ENCODE measurements at regions not wholly inside any gene's neighbourhood (a gene's known extent, or its start where the extent isn't known, plus 50 kb on each side); places are given as distances from the start of the nearest gene placed in this dataset.

DNA sequence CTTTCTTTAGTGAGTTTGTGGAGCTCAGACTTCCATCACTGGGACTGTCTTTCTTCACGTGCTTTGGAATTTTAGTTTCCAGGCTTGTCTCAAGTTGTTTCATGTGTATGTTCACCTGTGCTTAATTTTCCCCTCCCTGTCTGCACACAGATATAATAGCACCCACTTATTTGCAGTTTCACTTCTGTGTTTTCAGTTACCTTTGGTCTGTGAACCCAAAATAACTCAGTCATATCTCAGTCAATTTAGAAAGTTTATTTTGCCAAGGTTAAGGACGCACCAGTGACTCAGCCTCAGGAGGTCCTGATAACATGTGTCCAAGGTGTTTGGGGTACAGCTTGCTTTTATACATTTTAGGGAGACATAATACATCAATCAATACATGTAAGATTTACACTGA lies 330.4 kb downstream of the ICE1 start:
- H4K91ac ChIP-seq (replicated peaks; ENCODE audit: insufficient read length, low read length): no peak overlapping the region
- POLR2A ChIA-PET (ENCODE audit: partially characterized antibody): no interaction called here
- H4K20me1 ChIP-seq (replicated peaks in 1 of 2; ENCODE audit: control insufficient read depth in 1 of 2, insufficient read depth in 2 of 2, low read length in 2 of 2): no peaks in the 10 kb centered on the region
- no peak overlapping the region for H3K4me2 ChIP-seq (ENCODE audit: insufficient read depth in 1 of 2, low read depth in 2 of 2, low read length in 2 of 2)
- H2BK12ac ChIP-seq (ENCODE audit: low read depth, low read length): no peak overlapping the region
- H3K9ac ChIP-seq (replicated peaks in 1 of 4; ENCODE audit: extremely low read depth in 1 of 4, low read depth in 3 of 4, low read length in 3 of 4): no peak overlapping the region
- H3K36me3 ChIP-seq (ENCODE audit: control insufficient read depth in 2 of 4, insufficient read depth in 4 of 4, low read length in 3 of 4): no peaks in the 10 kb centered on the region
- FAIRE-seq (no peak), DNase-seq (ENCODE audit: low read depth in 1 of 2, low spot score in 2 of 2) (no peak)
- H2AFZ ChIP-seq (ENCODE audit: low read length): no peak overlapping the region
- WGBS, 2 experiments (ENCODE audit: extremely low coverage in 1 of 2, insufficient coverage in 1 of 2, insufficient read length in 1 of 2, insufficient replicate concordance in 2 of 2, low coverage in 1 of 2, low lambda C conversion rate in 2 of 2, missing lambda C conversion rate in 1 of 2): 89% methylated on average over 2 of the region's 2 CpGs; no CpG with 5 or more reads in 1 of the 2 experiments
- no peak overlapping the region for H3K18ac ChIP-seq (ENCODE audit: extremely low read depth, low read length)
- no peak overlapping the region for H2BK5ac ChIP-seq (ENCODE audit: low read depth, low read length)
- no peak overlapping the region for H3K56ac ChIP-seq (replicated peaks; ENCODE audit: insufficient read length, low read depth, low read length)
- no peak overlapping the region for H2BK15ac ChIP-seq (ENCODE audit: low read length)
- no peaks in the 10 kb centered on the region for H3K9me3 ChIP-seq (ENCODE audit: insufficient read depth in 2 of 2, low read depth in 1 of 2, low read length in 1 of 2)
- TF ChIP-seq CHD2 (IDR thresholded peaks at IDR 0.05; ENCODE audit: low read length) (no peak), EP300 (IDR thresholded peaks at IDR 0.05; ENCODE audit: borderline replicate concordance in 1 of 2, low read depth in 2 of 2, low read length in 2 of 2) (no peak), RNF2 (IDR thresholded peaks at IDR 0.05; ENCODE audit: borderline replicate concordance, low read depth, low read length, missing control alignments, poor library complexity, severe bottlenecking) (no peak), GABPA (IDR thresholded peaks at IDR 0.05; ENCODE audit: borderline replicate concordance, insufficient read depth, low read length) (no peak)
- no peak overlapping the region for H3K4ac ChIP-seq (replicated peaks; ENCODE audit: insufficient read length, low read depth, low read length)
- H4K8ac ChIP-seq (ENCODE audit: extremely low read depth, insufficient read depth, low read length): no peak overlapping the region
- H2BK120ac ChIP-seq (replicated peaks; ENCODE audit: low read depth, low read length): no peak overlapping the region
- no peaks in the 10 kb centered on the region for H3K79me1 ChIP-seq (ENCODE audit: low read depth, low read length)
- CTCF ChIA-PET (ENCODE audit: partially characterized antibody): no interaction called here
- H3K23ac ChIP-seq (ENCODE audit: insufficient read length): no peak overlapping the region
- H2BK20ac ChIP-seq (ENCODE audit: low read length): no peak overlapping the region
- H3K79me2 ChIP-seq (ENCODE audit: control insufficient read depth in 1 of 2, insufficient read depth in 2 of 2, low read length in 2 of 2): no peaks in the 10 kb centered on the region
- no peaks in the 10 kb centered on the region for H3K27me3 ChIP-seq (replicated peaks in 1 of 4; ENCODE audit: control insufficient read depth in 3 of 4, extremely low read depth in 1 of 4, insufficient read depth in 3 of 4, low read length in 3 of 4)
- no peak overlapping the region for H4K5ac ChIP-seq (ENCODE audit: insufficient read length, low read depth, low read length)
- no peak overlapping the region for H3K4me3 ChIP-seq (ENCODE audit: extremely low read depth in 1 of 4, insufficient read depth in 2 of 4, low read depth in 3 of 4, low read length in 4 of 4)
- H3K4me1 ChIP-seq (replicated peaks in 1 of 4; ENCODE audit: control insufficient read depth in 3 of 4, insufficient read depth in 4 of 4, low read length in 3 of 4): no peaks in the 10 kb centered on the region
- H3K23me2 ChIP-seq (ENCODE audit: low read depth, low read length): no peaks in the 10 kb centered on the region
- H3K27ac ChIP-seq (ENCODE audit: low read depth, low read length): no peak overlapping the region
- no peak overlapping the region for H2AK5ac ChIP-seq (ENCODE audit: low read depth, low read length)
- H3K14ac ChIP-seq (ENCODE audit: insufficient read length): no peak overlapping the region

Data from H1 (cell line).